HG02943 (cell line): ENCODE measurements at regions not wholly inside any gene's neighbourhood (a gene's known extent, or its start where the extent isn't known, plus 50 kb on each side); places are given as distances from the start of the nearest gene placed in this dataset.
"Not testable (repeated sequence)": the region's sequence is repeated elsewhere in the genome, so short reads cannot be mapped to it uniquely, and the experiment has no call there.

Source experiments
- ATAC-seq: cut with Tn5 transposase; IDR thresholded peaks from one replicate; pipeline ENCODE4 v1.9.1; 2021; ENCODE audit warnings: mild to moderate bottlenecking, low read depth, moderate library complexity; ENCODE audit not compliant: unreplicated experiment

- no peak for ATAC-seq
Measured at GRCh38 chr20:11145616-11146015, 471.8 kb upstream of the JAG1 start.

GRCh38 chr20:11153819-11154218 lies 480.0 kb upstream of the JAG1 start:
- ATAC-seq = no peak

DNA sequence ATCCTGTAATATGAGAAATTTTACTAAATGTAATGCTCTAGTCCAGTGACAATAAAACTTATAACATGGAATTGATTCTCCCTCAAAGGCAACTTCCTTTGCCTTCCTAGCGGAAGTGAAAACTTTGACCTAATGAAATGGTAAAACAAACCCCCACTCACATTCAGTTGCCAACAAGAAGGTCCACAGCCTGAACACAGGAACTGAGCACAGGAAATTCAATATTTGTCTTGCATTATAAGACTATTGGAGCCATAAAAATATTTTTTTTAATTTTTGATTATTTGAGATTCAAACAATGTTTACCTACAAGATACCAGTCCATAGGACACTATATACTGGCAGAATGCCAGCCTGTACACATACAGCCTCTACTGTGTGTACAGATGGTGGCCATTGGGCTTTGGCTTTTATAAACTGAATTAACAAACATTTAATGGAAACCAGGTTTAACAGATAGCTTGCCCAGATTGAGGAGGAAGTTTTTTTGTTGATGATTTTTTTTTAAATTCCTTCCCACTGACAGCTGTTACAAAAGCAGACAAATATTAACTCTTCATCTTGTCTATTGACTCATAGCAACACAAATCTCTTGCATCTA lies 481.5 kb upstream of the JAG1 start:
- ATAC-seq = no peak

DNA sequence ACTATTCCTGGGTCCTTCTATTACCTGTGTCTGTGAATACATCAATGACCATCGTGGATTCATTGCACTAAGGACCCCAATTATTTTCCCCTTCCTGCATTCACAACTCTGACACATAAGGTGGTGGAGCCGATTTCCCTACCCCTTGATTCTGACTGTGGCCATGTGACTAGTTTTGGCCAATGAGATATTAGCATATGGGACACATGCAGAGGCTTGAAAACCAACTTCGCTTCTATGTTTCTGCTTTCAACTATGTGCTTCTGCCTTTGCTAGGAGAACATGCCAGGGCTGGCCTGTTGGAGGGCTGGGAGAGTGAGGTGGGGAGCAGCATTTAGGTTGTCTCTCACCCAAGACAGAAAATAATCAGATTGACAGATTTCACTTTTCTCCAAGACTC lies 483.1 kb upstream of the JAG1 start:
- no peak for ATAC-seq

GRCh38 chr20:11158146-11158545 lies 484.3 kb upstream of the JAG1 start:
- ATAC-seq = no peak

GRCh38 chr20:11158589-11158988 lies 484.8 kb upstream of the JAG1 start:
- no peak for ATAC-seq

DNA sequence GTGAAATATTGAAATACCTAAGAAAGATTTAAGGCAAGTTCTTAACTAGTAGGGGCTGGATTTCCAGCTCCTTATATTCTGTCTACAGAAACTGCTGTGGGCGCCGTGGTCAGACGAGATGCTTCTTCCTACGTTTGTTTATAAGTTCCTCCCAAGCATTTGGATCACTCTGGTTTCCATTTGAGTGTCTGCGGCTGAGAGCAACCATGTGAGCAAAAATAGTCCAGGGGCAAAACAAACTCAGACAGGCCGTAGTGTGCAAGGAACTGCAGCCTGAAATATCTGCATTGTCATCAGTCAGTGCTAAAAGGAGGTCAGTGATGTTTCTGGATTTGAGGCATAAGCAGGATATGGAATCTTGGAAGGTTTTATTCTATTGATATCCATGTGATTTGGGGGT lies 485.9 kb upstream of the JAG1 start:
- no peak for ATAC-seq

GRCh38 chr20:11162026-11162775 lies 488.4 kb upstream of the JAG1 start:
- ATAC-seq = no peak

DNA sequence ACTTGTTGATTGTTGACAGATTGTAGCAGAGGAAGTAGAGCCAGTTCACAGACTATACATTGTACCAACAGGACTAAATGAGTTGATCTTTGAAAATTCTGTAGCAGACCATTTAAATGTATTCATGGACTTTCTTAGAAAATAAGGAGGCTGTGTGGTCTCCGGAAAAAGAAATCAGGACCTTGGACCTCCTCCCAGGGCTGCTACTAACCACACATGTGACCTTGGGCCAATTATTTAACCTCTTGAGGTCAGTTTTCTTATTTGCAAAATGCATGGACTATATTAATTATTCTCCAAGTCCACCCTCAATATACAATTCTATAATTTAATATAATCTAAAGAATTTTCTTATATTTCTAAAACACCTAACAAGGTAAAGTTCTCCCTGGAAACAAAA lies 492.0 kb upstream of the JAG1 start:
- no peak for ATAC-seq

- no peak for ATAC-seq
Measured at GRCh38 chr20:11166712-11167111, 492.9 kb upstream of the JAG1 start.

DNA sequence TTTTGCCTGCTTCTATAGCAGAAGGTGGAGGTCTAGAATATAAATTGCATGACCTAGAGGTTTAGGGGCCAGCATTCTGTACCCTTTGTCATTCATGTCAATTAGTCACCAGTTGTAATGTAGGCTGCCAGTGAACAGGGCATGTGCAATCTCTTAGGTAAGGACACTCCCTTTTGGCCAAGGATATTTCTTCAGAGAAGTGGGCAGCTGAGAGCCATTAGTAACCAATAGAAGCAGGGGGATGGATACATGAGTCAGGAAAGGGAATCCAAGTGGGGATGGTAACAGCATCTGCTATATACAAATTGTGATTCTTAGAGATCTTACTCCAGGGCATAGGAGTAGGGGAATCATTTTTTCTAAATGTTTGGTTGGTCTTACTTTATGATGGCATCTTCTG lies 494.2 kb upstream of the JAG1 start:
- no peak for ATAC-seq

- ATAC-seq = no peak
Measured at GRCh38 chr20:11170025-11170424, 496.2 kb upstream of the JAG1 start.

DNA sequence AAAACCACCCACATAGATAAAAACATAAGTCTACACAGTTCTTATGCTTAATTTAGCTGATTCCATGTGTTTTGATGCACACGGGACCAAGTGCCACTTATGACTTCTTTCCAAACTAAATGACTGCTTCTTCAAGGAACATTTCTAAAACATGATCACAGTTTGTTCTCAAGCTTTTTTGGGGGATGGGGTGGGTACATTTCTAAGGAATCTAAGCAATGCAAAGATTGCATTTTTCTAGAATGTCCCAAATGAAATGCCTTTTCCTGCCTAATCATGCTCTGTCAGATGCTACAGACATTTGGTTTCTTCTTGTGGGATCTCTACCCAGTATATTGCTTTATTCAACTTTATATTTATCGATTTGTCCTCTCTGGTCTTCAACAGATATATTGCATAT lies 496.8 kb upstream of the JAG1 start:
- ATAC-seq = no peak

GRCh38 chr20:11172881-11173280 lies 499.1 kb upstream of the JAG1 start:
- ATAC-seq = no peak

DNA sequence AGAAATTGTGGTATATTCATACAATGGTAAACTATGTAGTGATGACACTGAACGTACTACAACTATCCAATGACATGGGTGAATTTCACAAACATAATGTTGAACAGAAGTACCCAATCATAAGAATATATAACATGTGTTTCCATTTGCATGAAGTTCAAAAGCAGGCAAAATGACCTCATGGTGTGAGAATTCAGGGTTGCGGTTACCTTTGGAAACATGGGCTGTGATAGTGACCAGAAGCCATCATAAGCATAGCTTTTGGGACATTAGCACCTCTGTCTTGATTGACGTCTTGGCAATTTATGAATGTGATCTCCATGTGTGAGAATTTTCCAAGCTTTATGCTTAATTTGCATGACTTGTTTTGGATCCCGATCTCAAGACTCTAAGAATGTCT lies 500.1 kb upstream of the JAG1 start:
- ATAC-seq = no peak

DNA sequence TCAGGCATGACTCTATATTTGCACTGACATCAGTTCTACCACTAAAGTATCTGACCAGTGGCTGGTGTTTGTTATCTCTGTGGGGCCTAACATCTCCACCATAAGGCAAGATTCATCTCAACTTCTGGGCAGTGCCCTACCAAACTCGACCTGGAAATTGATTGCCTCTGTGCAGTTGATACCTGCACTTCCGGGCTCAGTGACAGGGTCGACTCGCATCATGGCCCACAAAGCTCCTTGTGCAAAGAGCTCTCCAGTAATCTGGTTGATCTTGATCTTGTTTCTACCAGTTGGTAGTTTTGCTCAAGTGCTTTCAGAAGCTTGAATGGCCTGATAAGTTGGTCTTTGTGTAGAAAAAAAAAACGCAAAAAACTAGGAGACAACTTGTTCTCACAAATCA lies 501.1 kb upstream of the JAG1 start:
- no peak for ATAC-seq

GRCh38 chr20:11176431-11176830 lies 502.6 kb upstream of the JAG1 start:
- no peak for ATAC-seq

DNA sequence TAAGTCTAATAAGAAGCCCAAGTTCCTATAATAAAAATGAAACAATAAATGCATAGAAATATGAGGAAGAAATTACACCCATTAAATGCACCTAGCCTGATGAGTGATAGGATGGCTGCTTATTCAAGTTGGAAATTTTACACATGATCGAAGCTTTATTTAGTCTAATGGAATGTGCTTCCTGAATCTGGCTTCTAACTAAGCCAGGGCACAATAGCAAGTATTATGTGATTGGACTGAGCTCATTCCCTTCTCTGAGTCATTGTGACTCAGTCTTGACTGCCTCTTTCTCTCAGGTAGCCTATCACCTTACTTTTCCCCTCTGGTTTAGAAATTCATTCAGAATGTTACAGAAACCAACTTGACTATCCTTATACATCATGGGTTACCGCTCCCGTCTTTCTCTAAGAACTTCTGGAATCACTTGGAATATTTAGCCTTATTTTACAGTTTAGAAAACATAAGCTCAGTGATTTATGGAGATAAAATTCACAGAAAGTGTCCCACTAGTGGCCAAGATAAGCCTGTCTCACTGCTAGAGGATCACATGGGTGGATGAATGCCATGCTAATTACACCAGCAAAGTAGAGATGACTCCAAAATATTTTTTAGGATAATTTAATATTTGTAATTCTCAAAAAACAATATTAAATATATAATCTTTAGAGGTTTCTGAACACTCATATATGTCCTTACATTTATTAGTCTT lies 505.3 kb upstream of the JAG1 start:
- no peak for ATAC-seq

DNA sequence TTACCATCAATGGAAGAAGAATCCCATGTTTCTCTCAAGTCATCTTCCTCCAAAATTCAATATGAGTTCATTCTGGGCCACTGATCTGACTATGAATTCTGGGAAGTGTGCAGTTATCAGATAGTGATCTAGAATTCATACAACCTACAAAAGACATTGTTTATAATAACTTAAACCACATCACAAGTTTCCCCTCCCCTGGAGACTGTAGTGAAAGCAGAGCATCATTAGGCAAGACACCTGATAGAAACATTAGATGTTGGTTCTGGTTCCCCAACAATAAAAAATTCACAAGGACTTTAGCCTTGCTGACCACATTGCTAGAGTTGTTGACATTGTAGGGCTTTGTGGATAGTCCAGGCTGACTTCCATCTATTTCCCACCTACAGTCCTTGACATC lies 506.4 kb upstream of the JAG1 start:
- no peak for ATAC-seq

DNA sequence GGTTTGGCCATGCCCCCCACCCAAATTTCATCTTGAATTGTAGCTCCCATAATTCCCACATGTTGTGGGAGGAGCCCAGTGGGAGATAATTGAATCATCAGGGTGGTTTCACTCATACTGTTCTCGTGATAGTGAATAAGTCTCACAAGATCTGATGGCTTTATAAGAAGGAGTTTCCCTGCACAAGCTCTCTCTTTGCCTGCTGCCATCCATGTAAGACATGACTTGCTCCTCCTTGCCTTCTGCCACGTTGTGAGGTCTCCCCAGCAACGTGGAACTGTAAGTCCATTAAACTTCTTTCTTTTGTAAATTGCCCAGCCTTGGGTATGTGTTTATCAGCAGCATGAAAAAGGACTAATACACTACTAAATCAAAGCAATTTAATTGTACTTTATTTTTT lies 507.3 kb upstream of the JAG1 start:
- ATAC-seq = not testable (repeated sequence)

DNA sequence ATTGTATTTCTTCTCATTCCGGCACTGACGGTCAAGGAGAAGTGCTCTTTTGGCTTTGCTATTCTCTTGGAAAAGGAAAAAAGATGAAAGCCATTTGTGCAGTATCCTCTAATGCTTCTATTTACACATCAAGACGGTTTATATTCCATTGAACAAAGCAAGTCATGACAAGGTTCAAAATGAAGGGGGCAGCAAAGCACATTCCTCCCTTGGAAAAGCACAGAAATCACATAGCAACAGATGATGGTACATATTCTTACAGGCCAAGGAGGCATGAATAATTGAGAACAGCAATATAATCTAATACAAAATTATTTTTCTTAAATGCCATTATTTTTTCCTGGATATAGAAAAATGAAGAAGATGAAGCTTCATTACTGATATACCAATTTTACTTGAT lies 508.2 kb upstream of the JAG1 start:
- no peak for ATAC-seq

GRCh38 chr20:11182720-11183119 lies 508.9 kb upstream of the JAG1 start:
- ATAC-seq = no peak
